ENCODE measurements at regions not wholly inside any gene's neighbourhood (a gene's known extent, or its start where the extent isn't known, plus 50 kb on each side); places are given as distances from the start of the nearest gene placed in this dataset.

- Histone ChIP-seq H3K9me3 (no peaks in the 10 kb centered on the region), H3K27ac (no peak overlapping the region), H3K4me3 (no peak overlapping the region), H3K36me3 (no peaks in the 10 kb centered on the region), H3K4me1 (peaks cover under 1 to 22% (median 13%) of the 10 kb centered on the region in 3 donors), H3K27me3 (no peaks in the 10 kb centered on the region)
- FAIRE-seq (no peak), DNase-seq (no peak), ATAC-seq (no peak)
- WGBS, 2 donors, result 74 to 75% methylated on average over 8 of the region's 8 CpGs
- TF ChIP-seq CTCF (IDR thresholded peaks at IDR 0.05), result no peak
- intact Hi-C loops (cut with DNase I), result no loop called here
These were observed 376.1 kb downstream of the UTRN start for GRCh38 chr6:144661116-144661806.

- Histone ChIP-seq H3K4me1 (peaks cover 0 to 22% (median 13%) of the 10 kb centered on the region in 3 donors), H3K9me3 (no peaks in the 10 kb centered on the region), H3K27ac (no peak overlapping the region), H3K36me3 (no peaks in the 10 kb centered on the region), H3K27me3 (no peaks in the 10 kb centered on the region), H3K4me3 (no peak overlapping the region)
- intact Hi-C loops (cut with DNase I), result no loop called here
- WGBS, 2 donors, result 78 to 87% methylated on average over 1 of the region's 1 CpG
- FAIRE-seq (no peak), DNase-seq (no peak), ATAC-seq (no peak)
- no peak for TF ChIP-seq CTCF (IDR thresholded peaks at IDR 0.05)
These were observed 377.8 kb downstream of the UTRN start for GRCh38 chr6:144662812-144663365.

GRCh38 chr6:144664281-144664680, 379.1 kb downstream of the UTRN start:
- 38 to 40% methylated on average over 4 of the region's 4 CpGs for WGBS, 2 donors
- ATAC-seq (peak in 1 of 4 donors; percentile 20), FAIRE-seq (no peak), DNase-seq (no peak)
- no peak overlapping the region for H3K4me3 ChIP-seq
- H3K4me1 ChIP-seq, result peaks cover 0 to 22% (median 13%) of the 10 kb centered on the region in 3 donors
- no peaks in the 10 kb centered on the region for H3K27me3 ChIP-seq
- H3K36me3 ChIP-seq, result no peaks in the 10 kb centered on the region
- H3K27ac ChIP-seq, result no peak overlapping the region
- no peak for TF ChIP-seq CTCF (IDR thresholded peaks at IDR 0.05)
- H3K9me3 ChIP-seq, result no peaks in the 10 kb centered on the region
- intact Hi-C loops (cut with DNase I), result no loop called here

GRCh38 chr6:144664947-144665346, 379.8 kb downstream of the UTRN start:
- intact Hi-C loops (cut with DNase I), result no loop called here
- DNase-seq, result no peak
- Histone ChIP-seq H3K9me3 (no peaks in the 10 kb centered on the region), H3K36me3 (no peaks in the 10 kb centered on the region), H3K27me3 (no peaks in the 10 kb centered on the region), H3K4me1 (peaks cover 0 to 18% (median 13%) of the 10 kb centered on the region in 3 donors), H3K27ac (no peak overlapping the region), H3K4me3 (no peak overlapping the region)
- FAIRE-seq, result no peak
- TF ChIP-seq CTCF (IDR thresholded peaks at IDR 0.05), result no peak
- ATAC-seq, result no peak
- 64 to 72% methylated on average over 1 of the region's 1 CpG for WGBS, 2 donors

GRCh38 chr6:144665932-144666450, 380.9 kb downstream of the UTRN start:
- ATAC-seq (no peak), DNase-seq (no peak), FAIRE-seq (no peak)
- Histone ChIP-seq H3K4me1 (peaks cover 0 to 16% (median 13%) of the 10 kb centered on the region in 3 donors), H3K9me3 (no peaks in the 10 kb centered on the region), H3K27me3 (no peaks in the 10 kb centered on the region), H3K4me3 (no peak overlapping the region), H3K36me3 (no peaks in the 10 kb centered on the region), H3K27ac (no peak overlapping the region)
- TF ChIP-seq CTCF (IDR thresholded peaks at IDR 0.05), result no peak
- WGBS, 2 donors, result 91 to 92% methylated on average over 2 of the region's 2 CpGs
- intact Hi-C loops (cut with DNase I), result no loop called here
